ENCODE measurements at regions not wholly inside any gene's neighbourhood (a gene's known extent, or its start where the extent isn't known, plus 50 kb on each side); places are given as distances from the start of the nearest gene placed in this dataset.
"Not testable (repeated sequence)": the region's sequence is repeated elsewhere in the genome, so short reads cannot be mapped to it uniquely, and the experiment has no call there.

- FAIRE-seq, result no peak
Measured at GRCh38 chr12:58425481-58426392, 484.4 kb downstream of the ATP23 start.

GRCh38 chr12:58426437-58426836 is 485.1 kb downstream of the ATP23 start:
- FAIRE-seq, result not testable (repeated sequence)

- no peak for FAIRE-seq
Measured at GRCh38 chr12:58433959-58434358, 486.3 kb downstream of the LRIG3 start.

- FAIRE-seq, result no peak
Measured at GRCh38 chr12:58434726-58435125, 485.6 kb downstream of the LRIG3 start.

- no peak for FAIRE-seq
Measured at GRCh38 chr12:58435647-58436046, 484.7 kb downstream of the LRIG3 start.

- FAIRE-seq, result no peak
Measured at GRCh38 chr12:58441483-58441882, 478.8 kb downstream of the LRIG3 start.

- FAIRE-seq, result no peak
Measured at GRCh38 chr12:58443273-58443980, 476.9 kb downstream of the LRIG3 start.

GRCh38 chr12:58443981-58444371 is 476.3 kb downstream of the LRIG3 start:
- FAIRE-seq, result no peak

- FAIRE-seq, result no peak
Measured at GRCh38 chr12:58450868-58451482, 469.3 kb downstream of the LRIG3 start.

- FAIRE-seq, result no peak
Measured at GRCh38 chr12:58452546-58452945, 467.8 kb downstream of the LRIG3 start.

- FAIRE-seq, result no peak
Measured at GRCh38 chr12:58453306-58453705, 467.0 kb downstream of the LRIG3 start.

GRCh38 chr12:58455136-58455535 is 465.2 kb downstream of the LRIG3 start:
- no peak for FAIRE-seq

GRCh38 chr12:58458102-58458501 is 462.2 kb downstream of the LRIG3 start:
- no peak for FAIRE-seq

GRCh38 chr12:58459191-58459590 is 461.1 kb downstream of the LRIG3 start:
- no peak for FAIRE-seq

- no peak for FAIRE-seq
Measured at GRCh38 chr12:58463051-58463450, 457.3 kb downstream of the LRIG3 start.

- no peak for FAIRE-seq
Measured at GRCh38 chr12:58465418-58465817, 454.9 kb downstream of the LRIG3 start.

- no peak for FAIRE-seq
Measured at GRCh38 chr12:58470266-58471010, 449.9 kb downstream of the LRIG3 start.

- FAIRE-seq, result no peak
Measured at GRCh38 chr12:58479401-58479800, 440.9 kb downstream of the LRIG3 start.

GRCh38 chr12:58481811-58482210 is 438.5 kb downstream of the LRIG3 start:
- FAIRE-seq, result no peak

GRCh38 chr12:58487255-58487654 is 433.0 kb downstream of the LRIG3 start:
- no peak for FAIRE-seq

- no peak for FAIRE-seq
Measured at GRCh38 chr12:58487678-58488161, 432.6 kb downstream of the LRIG3 start.

- no peak for FAIRE-seq
Measured at GRCh38 chr12:58489394-58489793, 430.9 kb downstream of the LRIG3 start.

GRCh38 chr12:58491306-58491705 is 429.0 kb downstream of the LRIG3 start:
- FAIRE-seq, result no peak
